Lung (tissue), 11 donors: ENCODE measurements at regions not wholly inside any gene's neighbourhood (a gene's known extent, or its start where the extent isn't known, plus 50 kb on each side); places are given as distances from the start of the nearest gene placed in this dataset.
A peak's percentile ranks its signal among the peaks of the same experiment; 100 is the strongest.

Experiments used
- ATAC-seq: fragments of 200-7000 bp; cut with Tn5 transposase; one replicate; pipeline ENCODE4 v1.9.1; 2020; ENCODE audit warnings: moderate number of reproducible peaks; ENCODE audit not compliant: insufficient read depth, low FRiP score
- DNase-seq, 3 donors: peaks; one replicate each; pipeline ENCODE4 v3.0.0-alpha.2; 2013 to 2017
- H3K27ac ChIP-seq, 2 donors: one replicate each; pipeline ENCODE4 v1.5.1; 2013; ENCODE audit warnings: mild to moderate bottlenecking in 2 of 2, moderate library complexity in 2 of 2, control low read depth in 1 of 2, inconsistent platforms in 1 of 2, low read depth in 1 of 2, low read length in 1 of 2
- H3K27me3 ChIP-seq, 3 donors: one replicate each; pipeline ENCODE4 v1.5.1; 2013; ENCODE audit warnings: low read length in 2 of 3; ENCODE audit not compliant: control insufficient read depth in 3 of 3, insufficient read depth in 3 of 3
- H3K36me3 ChIP-seq, 4 donors: one replicate each; pipeline ENCODE4 v1.5.1; 2013; ENCODE audit warnings: low read length in 4 of 4, mild to moderate bottlenecking in 1 of 4, moderate library complexity in 1 of 4; ENCODE audit not compliant: control insufficient read depth in 4 of 4, insufficient read depth in 4 of 4
- H3K4me1 ChIP-seq, 5 donors: one replicate each; pipeline ENCODE4 v1.5.1; 2013; ENCODE audit warnings: low read length in 5 of 5, mild to moderate bottlenecking in 2 of 5, moderate library complexity in 1 of 5; ENCODE audit not compliant: control insufficient read depth in 5 of 5, insufficient read depth in 5 of 5
- H3K4me3 ChIP-seq: one replicate; pipeline ENCODE4 v1.5.1; 2013; ENCODE audit warnings: mild to moderate bottlenecking, control low read depth, moderate library complexity
- H3K9ac ChIP-seq, 2 donors: one replicate each; pipeline ENCODE4 v1.5.1; 2013; ENCODE audit warnings: low read length in 2 of 2, control low read depth in 1 of 2; ENCODE audit not compliant: insufficient read depth in 1 of 2
- H3K9me3 ChIP-seq, 4 donors: one replicate each; pipeline ENCODE4 v1.5.1; 2013; ENCODE audit warnings: low read length in 3 of 4, mild to moderate bottlenecking in 1 of 4, moderate library complexity in 1 of 4; ENCODE audit not compliant: control insufficient read depth in 4 of 4, insufficient read depth in 3 of 4
- CTCF ChIP-seq: IDR thresholded peaks from 2 replicates; pipeline ENCODE4 v1.5.1; 2012; ENCODE audit warnings: mild to moderate bottlenecking; ENCODE audit errors: control extremely low read depth, extremely low read depth
- WGBS, 2 donors: extraction: QIAGEN DNeasy Blood & Tissue Kit; methylation state at CpG; one replicate each; pipeline ENCODE4 v1.1.7; 2013; 5-methylcytosine and 5-hydroxymethylcytosine counted together
- donor health status: control.
- donor health status: control.
- donor health status: Bipolar disorder and iron deficiency.
- donor health status: healthy.
- donor health status: DM: yes; HTN: yes; CAD: no.

- H3K9ac ChIP-seq, result no peak overlapping the region
- DNase-seq (peak in 2 of 3 donors; percentile 14 to 16), ATAC-seq (no peak)
- no peak overlapping the region for H3K27ac ChIP-seq
- no peaks in the 10 kb centered on the region for H3K9me3 ChIP-seq
- TF ChIP-seq CTCF, result no peak
- no peak overlapping the region for H3K4me3 ChIP-seq
- H3K27me3 ChIP-seq, result no peaks in the 10 kb centered on the region
- H3K4me1 ChIP-seq, result no peaks in the 10 kb centered on the region
- no peaks in the 10 kb centered on the region for H3K36me3 ChIP-seq
- WGBS, 2 donors, result 67 to 69% methylated on average over 3 of the region's 3 CpGs
These were observed 934.6 kb downstream of the PCDH17 start for GRCh38 chr13:58566176-58566575.

- ATAC-seq (no peak), DNase-seq (no peak)
- H3K36me3 ChIP-seq, result no peaks in the 10 kb centered on the region
- H3K4me1 ChIP-seq, result no peaks in the 10 kb centered on the region
- H3K27me3 ChIP-seq, result no peaks in the 10 kb centered on the region
- H3K9ac ChIP-seq, result no peak overlapping the region
- TF ChIP-seq CTCF, result no peak
- WGBS, 2 donors, result 42 to 60% methylated on average over 2 of the region's 2 CpGs
- peaks cover 0 to 8% (median 6%) of the 10 kb centered on the region in 4 donors for H3K9me3 ChIP-seq
- no peak overlapping the region for H3K4me3 ChIP-seq
- no peak overlapping the region for H3K27ac ChIP-seq
These were observed 942.2 kb downstream of the PCDH17 start for GRCh38 chr13:58573743-58574142.

GRCh38 chr13:58574791-58575190 is 943.2 kb downstream of the PCDH17 start:
- no peak for TF ChIP-seq CTCF

GRCh38 chr13:58579468-58579867 is 947.9 kb downstream of the PCDH17 start:
- Histone ChIP-seq H3K4me3 (no peak overlapping the region), H3K27me3 (no peaks in the 10 kb centered on the region), H3K36me3 (no peaks in the 10 kb centered on the region), H3K27ac (no peak overlapping the region), H3K9me3 (peaks cover 0 to 6% (median 6%) of the 10 kb centered on the region in 4 donors), H3K9ac (no peak overlapping the region), H3K4me1 (no peaks in the 10 kb centered on the region)
- DNase-seq (no peak), ATAC-seq (no peak)
- TF ChIP-seq CTCF, result no peak
- 77 to 80% methylated on average over 2 of the region's 2 CpGs for WGBS, 2 donors

More at GRCh38 chr13:58574791-58575190, 943.2 kb downstream of the PCDH17 start:
- H3K9me3 ChIP-seq, result peaks cover 0 to 8% (median 6%) of the 10 kb centered on the region in 4 donors
- no peak for DNase-seq
- no peak overlapping the region for H3K27ac ChIP-seq
- H3K27me3 ChIP-seq, result no peaks in the 10 kb centered on the region
- ATAC-seq, result no peak
- no peak overlapping the region for H3K9ac ChIP-seq
- H3K36me3 ChIP-seq, result no peaks in the 10 kb centered on the region
- H3K4me1 ChIP-seq, result no peaks in the 10 kb centered on the region
- H3K4me3 ChIP-seq, result no peak overlapping the region
